Gastrocnemius medialis (tissue), 4 donors: ENCODE measurements at regions not wholly inside any gene's neighbourhood (a gene's known extent, or its start where the extent isn't known, plus 50 kb on each side); places are given as distances from the start of the nearest gene placed in this dataset.
A peak's percentile ranks its signal among the peaks of the same experiment; 100 is the strongest.

Source experiments
- ATAC-seq, 2 donors: fragments of 150-250 bp; one replicate each; pipeline ENCODE4 v1.9.1; 2016
- DNase-seq, 2 donors: peaks; one replicate each; pipeline ENCODE4 v3.0.0-alpha.2; 2019
- H3K27ac ChIP-seq, 4 donors: fragments of 200-600 bp; sonication (generic); 1 replicate in 1 of 4; 2 replicates in 3 of 4; pipeline ENCODE4 v1.5.1; 2016 to 2018; ENCODE audit warnings: mild to moderate bottlenecking in 2 of 4, moderate library complexity in 1 of 4
- H3K27me3 ChIP-seq, 3 donors: fragments of 200-600 bp; sonication (generic) in 2 of 3; 1 replicate in 1 of 3; 2 replicates in 2 of 3; pipeline versions ENCODE4 v1.5.1 to v1.6.0; 2016 to 2019; ENCODE audit warnings: mild to moderate bottlenecking in 1 of 3, moderate library complexity in 1 of 3
- H3K36me3 ChIP-seq, 2 donors: fragments of 200-600 bp; sonication (generic) in 1 of 2; one replicate each; pipeline ENCODE4 v1.5.1; 2017 to 2018
- H3K4me1 ChIP-seq, 2 donors: fragments of 200-600 bp; sonication (generic) in 1 of 2; one replicate each; pipeline ENCODE4 v1.5.1; 2016 to 2017; ENCODE audit warnings: mild to moderate bottlenecking in 2 of 2
- H3K4me3 ChIP-seq, 4 donors: fragments of 200-600 bp; sonication (generic) in 3 of 4; 1 replicate in 1 of 4; 2 replicates in 3 of 4; pipeline ENCODE4 v1.5.1; 2016 to 2019; ENCODE audit warnings: mild to moderate bottlenecking in 2 of 4
- H3K9me3 ChIP-seq, 3 donors: fragments of 200-600 bp; sonication (generic) in 2 of 3; 1 replicate in 1 of 3; 2 replicates in 2 of 3; pipeline ENCODE4 v1.5.1; 2016 to 2019
- CTCF ChIP-seq, 5 experiments: fragments of 450-650 bp in 3 of 5; fragments of 200-600 bp in 2 of 5; sonication (generic) in 2 of 5; IDR thresholded peaks in 4 of 5; conservative IDR thresholded peaks in 1 of 5; 1 replicate in 4 of 5; 2 replicates in 1 of 5; pipeline ENCODE4 v1.5.1; 2016 to 2019; ENCODE audit warnings: antibody characterized with exemption in 5 of 5, mild to moderate bottlenecking in 3 of 5, moderate library complexity in 3 of 5
- POLR2A ChIP-seq, 2 donors: fragments of 450-650 bp; IDR thresholded peaks; one replicate each; pipeline ENCODE4 v1.6.1; 2017; ENCODE audit warnings: antibody characterized with exemption in 2 of 2, mild to moderate bottlenecking in 2 of 2, moderate library complexity in 2 of 2
- in situ Hi-C, 4 donors: fragments of 200-750 bp; cut with MboI; loops; one replicate each; pipeline versions ENCODE4 v1.15.0 to v1.8.0; 2017; ENCODE audit warnings: low sequenced_read_pairs in 4 of 4
- intact Hi-C: fragments of 100-400 bp; cut with DNase I; formaldehyde crosslinking; loops from one replicate; pipeline ENCODE4 v1.15.1; 2023; ENCODE audit warnings: low total_unique reads

GRCh38 chr15:94925680-94926079, 694.3 kb downstream of the MCTP2 start:
- in situ Hi-C loops: no loop called here
- H3K27me3 ChIP-seq: no peaks in the 10 kb centered on the region
- H3K27ac ChIP-seq: no peak overlapping the region
- TF ChIP-seq POLR2A (IDR thresholded peaks at IDR 0.05): no peak
- TF ChIP-seq CTCF (IDR thresholded peaks at IDR 0.05 in 4 of 5, conservative IDR thresholded peaks at IDR 0.05 in 1 of 5): no peak
- no peaks in the 10 kb centered on the region for H3K36me3 ChIP-seq
- peaks cover 0 to 3% of the 10 kb centered on the region in 2 donors for H3K4me1 ChIP-seq
- H3K9me3 ChIP-seq: no peaks in the 10 kb centered on the region
- intact Hi-C loops: no loop called here
- DNase-seq (no peak), ATAC-seq (no peak)
- no peak overlapping the region for H3K4me3 ChIP-seq

GRCh38 chr15:94927003-94927402, 695.6 kb downstream of the MCTP2 start:
- Histone ChIP-seq H3K27me3 (no peaks in the 10 kb centered on the region), H3K9me3 (no peaks in the 10 kb centered on the region), H3K4me3 (no peak overlapping the region), H3K4me1 (peaks cover 0 to 3% of the 10 kb centered on the region in 2 donors), H3K36me3 (no peaks in the 10 kb centered on the region), H3K27ac (peak overlapping the region in 1 of 4 donors; percentile 39)
- intact Hi-C loops (no loop called here), in situ Hi-C loops (no loop called here)
- ATAC-seq: no peak
- no peak for DNase-seq
- TF ChIP-seq CTCF (IDR thresholded peaks at IDR 0.05 in 4 of 5, conservative IDR thresholded peaks at IDR 0.05 in 1 of 5): no peak
- TF ChIP-seq POLR2A (IDR thresholded peaks at IDR 0.05): no peak

GRCh38 chr15:94929282-94929681, 697.9 kb downstream of the MCTP2 start:
- peak in 1 of 2 donors; percentile 24 for DNase-seq
- intact Hi-C loops (no loop called here), in situ Hi-C loops (no loop called here)
- H3K4me1 ChIP-seq: peaks cover 0 to 3% of the 10 kb centered on the region in 2 donors
- no peaks in the 10 kb centered on the region for H3K27me3 ChIP-seq
- H3K4me3 ChIP-seq: no peak overlapping the region
- no peaks in the 10 kb centered on the region for H3K36me3 ChIP-seq
- peak overlapping the region in 1 of 4 donors; percentile 19 for H3K27ac ChIP-seq
- TF ChIP-seq CTCF (IDR thresholded peaks at IDR 0.05 in 4 of 5, conservative IDR thresholded peaks at IDR 0.05 in 1 of 5) (no peak), POLR2A (IDR thresholded peaks at IDR 0.05) (no peak)
- no peaks in the 10 kb centered on the region for H3K9me3 ChIP-seq
- peak in 1 of 2 donors; percentile 56 for ATAC-seq

- no peaks in the 10 kb centered on the region for H3K27me3 ChIP-seq
- DNase-seq (no peak), ATAC-seq (no peak)
- no peak overlapping the region for H3K27ac ChIP-seq
- TF ChIP-seq POLR2A (IDR thresholded peaks at IDR 0.05) (no peak), CTCF (IDR thresholded peaks at IDR 0.05 in 4 of 5, conservative IDR thresholded peaks at IDR 0.05 in 1 of 5) (no peak)
- peaks cover 0 to 3% of the 10 kb centered on the region in 2 donors for H3K4me1 ChIP-seq
- intact Hi-C loops: no loop called here
- no peaks in the 10 kb centered on the region for H3K36me3 ChIP-seq
- H3K9me3 ChIP-seq: no peaks in the 10 kb centered on the region
- in situ Hi-C loops: no loop called here
- H3K4me3 ChIP-seq: no peak overlapping the region
Observed at GRCh38 chr15:94930441-94930840, 699.1 kb downstream of the MCTP2 start.

GRCh38 chr15:94930960-94931359, 699.6 kb downstream of the MCTP2 start:
- intact Hi-C loops: no loop called here
- Histone ChIP-seq H3K4me1 (peaks cover 0 to 3% of the 10 kb centered on the region in 2 donors), H3K36me3 (no peaks in the 10 kb centered on the region), H3K27ac (no peak overlapping the region), H3K9me3 (no peaks in the 10 kb centered on the region), H3K4me3 (no peak overlapping the region), H3K27me3 (no peaks in the 10 kb centered on the region)
- in situ Hi-C loops: no loop called here
- TF ChIP-seq POLR2A (IDR thresholded peaks at IDR 0.05) (no peak), CTCF (IDR thresholded peaks at IDR 0.05 in 4 of 5, conservative IDR thresholded peaks at IDR 0.05 in 1 of 5) (no peak)
- DNase-seq (no peak), ATAC-seq (no peak)
